ENCODE measurements at regions not wholly inside any gene's neighbourhood (a gene's known extent, or its start where the extent isn't known, plus 50 kb on each side); places are given as distances from the start of the nearest gene placed in this dataset.

GRCh38 chr14:98900236-98900635 lies 371.8 kb downstream of the BCL11B start:
- Mint-ChIP-seq H3K36me3 (no peaks in the 10 kb centered on the region; the same call in 1 of the 2 replicates), H3K4me3 (no peak overlapping the region), H3K9me3 (peaks cover 6% of the 10 kb centered on the region), H3K4me1 (peaks cover 11% of the 10 kb centered on the region), H3K27ac (no peak overlapping the region), H3K27me3 (ENCODE audit: low read depth) (peaks cover 14% of the 10 kb centered on the region)
- no peak for ATAC-seq
- ChIA-PET POLR2A (no interaction called here), CTCF (no interaction called here)
- TF ChIP-seq FOXK1 (CRISPR knock-in tag; IDR thresholded peaks at IDR 0.05): no peak
- no peak for TF ChIP-seq GTF2I (CRISPR knock-in tag; conservative IDR thresholded peaks at IDR 0.05)
- no peak for TF ChIP-seq USF2 (CRISPR knock-in tag; IDR thresholded peaks at IDR 0.05)
- no peak for TF ChIP-seq ZNF121 (CRISPR knock-in tag; IDR thresholded peaks at IDR 0.05)
- TF ChIP-seq TP53 (CRISPR knock-in tag; IDR thresholded peaks at IDR 0.05): no peak
- no peak for TF ChIP-seq MXD4 (CRISPR knock-in tag; IDR thresholded peaks at IDR 0.05; ENCODE audit: borderline replicate concordance)
- TF ChIP-seq ZNF423 (CRISPR knock-in tag; IDR thresholded peaks at IDR 0.05): no peak
- TF ChIP-seq ZNF232 (CRISPR knock-in tag; IDR thresholded peaks at IDR 0.05): no peak
- TF ChIP-seq TCF7 (CRISPR knock-in tag; IDR thresholded peaks at IDR 0.05; ENCODE audit: low read depth): no peak
- TF ChIP-seq HMGXB4 (CRISPR knock-in tag; IDR thresholded peaks at IDR 0.05): no peak
- no peak for TF ChIP-seq E2F4 (CRISPR knock-in tag; IDR thresholded peaks at IDR 0.05; ENCODE audit: borderline replicate concordance, low read depth)
- TF ChIP-seq IRF2 (CRISPR knock-in tag; IDR thresholded peaks at IDR 0.05; ENCODE audit: borderline replicate concordance, low read depth): no peak
- TF ChIP-seq CDX4 (CRISPR knock-in tag; IDR thresholded peaks at IDR 0.05; ENCODE audit: borderline replicate concordance): no peak
- TF ChIP-seq GRHL2 (CRISPR knock-in tag; IDR thresholded peaks at IDR 0.05; ENCODE audit: insufficient replicate concordance, severe bottlenecking): no peak
- no peak for TF ChIP-seq GABPB1 (CRISPR knock-in tag; IDR thresholded peaks at IDR 0.05)
- no peak for TF ChIP-seq CREB1 (CRISPR knock-in tag; IDR thresholded peaks at IDR 0.05)
- no peak for TF ChIP-seq E2F5 (CRISPR knock-in tag; IDR thresholded peaks at IDR 0.05)
- TF ChIP-seq ZNF416 (CRISPR knock-in tag; IDR thresholded peaks at IDR 0.05): no peak
- TF ChIP-seq PREB (CRISPR knock-in tag; IDR thresholded peaks at IDR 0.05; ENCODE audit: borderline replicate concordance): no peak
- no peak for DNase-seq (ENCODE audit: low spot score)

GRCh38 chr14:98900798-98901197 lies 371.2 kb downstream of the BCL11B start:
- CTCF ChIA-PET: no interaction called here
- POLR2A ChIA-PET: no interaction called here
- Mint-ChIP-seq H3K9me3 (peaks cover 6% of the 10 kb centered on the region), H3K27ac (no peak overlapping the region), H3K27me3 (ENCODE audit: low read depth) (peaks cover 10% of the 10 kb centered on the region), H3K36me3 (no peaks in the 10 kb centered on the region; the same call in 1 of the 2 replicates), H3K4me1 (peaks cover 12% of the 10 kb centered on the region), H3K4me3 (no peak overlapping the region)
- DNase-seq (ENCODE audit: low spot score): no peak
- ATAC-seq: no peak
- TF ChIP-seq CREM (CRISPR knock-in tag; IDR thresholded peaks at IDR 0.05) (no peak), ESRRA (CRISPR knock-in tag; IDR thresholded peaks at IDR 0.05; ENCODE audit: borderline replicate concordance) (no peak), NFYB (CRISPR knock-in tag; conservative IDR thresholded peaks at IDR 0.05; ENCODE audit: low read depth) (no peak), SMAD4 (CRISPR knock-in tag; IDR thresholded peaks at IDR 0.05) (no peak), OVOL2 (CRISPR knock-in tag; IDR thresholded peaks at IDR 0.05; ENCODE audit: borderline replicate concordance) (no peak), TP53 (CRISPR knock-in tag; IDR thresholded peaks at IDR 0.05) (no peak), IRF1 (CRISPR knock-in tag; IDR thresholded peaks at IDR 0.05) (no peak), MXD4 (CRISPR knock-in tag; IDR thresholded peaks at IDR 0.05; ENCODE audit: borderline replicate concordance) (no peak), GABPB1 (CRISPR knock-in tag; IDR thresholded peaks at IDR 0.05) (no peak), ATF3 (CRISPR knock-in tag; conservative IDR thresholded peaks at IDR 0.05) (no peak), ZMAT4 (CRISPR knock-in tag; IDR thresholded peaks at IDR 0.05) (no peak), MLX (CRISPR knock-in tag; IDR thresholded peaks at IDR 0.05) (no peak)

Data from WTC11 (cell line).